CD4-positive, alpha-beta T cell treated with Interleukin-21 for 1 hour (primary cell): ENCODE measurements at regions not wholly inside any gene's neighbourhood (a gene's known extent, or its start where the extent isn't known, plus 50 kb on each side); places are given as distances from the start of the nearest gene placed in this dataset.
"Not testable (repeated sequence)": the region's sequence is repeated elsewhere in the genome, so short reads cannot be mapped to it uniquely, and the experiment has no call there.

Source experiments
- DNase-seq: peaks from one replicate; pipeline ENCODE4 v3.0.0-alpha.2; 2020

DNA sequence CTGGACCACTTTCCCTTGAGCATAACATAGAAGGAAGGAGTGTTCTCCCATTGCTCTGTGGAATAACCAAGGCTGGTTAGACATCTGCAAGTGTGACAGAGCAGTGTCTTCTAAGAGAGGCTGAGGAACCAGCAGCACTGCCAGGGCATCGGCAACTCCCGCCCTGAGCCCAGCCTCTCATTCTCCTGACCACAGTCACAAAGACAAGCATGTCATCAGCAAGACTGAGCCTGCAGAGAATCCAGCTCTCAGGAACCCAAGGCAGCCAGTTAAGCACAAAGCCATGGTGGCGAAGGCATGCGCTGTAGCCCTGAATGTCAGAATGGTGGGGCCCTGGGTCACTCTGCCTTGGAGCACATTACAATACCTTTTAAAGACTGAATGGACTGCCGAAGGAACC is 253.9 kb downstream of the AGTPBP1 start:
- no peak for DNase-seq

DNA sequence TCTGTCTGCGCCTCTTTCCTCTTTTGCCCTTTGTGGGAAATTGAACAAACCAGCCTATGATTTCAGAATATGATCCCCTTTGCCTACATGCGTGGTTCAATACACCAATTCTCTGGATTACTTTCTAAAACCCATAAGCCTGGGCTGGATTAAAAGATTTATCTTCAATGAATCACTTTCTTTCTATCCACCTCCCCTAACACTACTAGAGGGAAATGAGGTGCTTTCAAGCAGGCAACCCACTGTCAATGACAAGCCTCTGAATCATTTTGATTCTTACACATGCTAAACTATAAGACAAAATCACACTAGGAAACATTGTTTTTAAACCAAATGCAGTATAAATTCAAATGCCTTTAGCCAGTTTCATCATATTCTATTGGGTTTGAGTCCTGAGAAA is 257.5 kb downstream of the AGTPBP1 start:
- no peak for DNase-seq

DNA sequence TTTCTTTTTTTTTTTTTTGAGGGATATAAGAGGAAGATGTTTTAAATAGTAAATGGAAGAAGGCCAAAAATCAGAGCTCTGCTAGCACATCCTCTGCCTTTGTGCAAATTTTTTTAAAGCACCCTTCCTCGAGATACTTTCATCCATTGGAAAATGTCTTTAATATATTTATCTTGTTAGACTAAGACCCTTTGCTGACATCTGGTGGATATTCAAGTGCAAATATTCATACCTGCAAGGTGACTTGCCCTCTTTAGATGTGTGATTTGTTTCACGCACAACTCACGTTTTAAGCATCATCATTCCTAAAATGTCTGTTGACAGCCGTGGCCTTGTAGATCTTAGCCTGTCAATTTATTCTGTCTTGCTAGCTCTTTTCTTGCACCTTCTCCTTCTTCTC is 258.5 kb downstream of the AGTPBP1 start:
- DNase-seq, result no peak

DNA sequence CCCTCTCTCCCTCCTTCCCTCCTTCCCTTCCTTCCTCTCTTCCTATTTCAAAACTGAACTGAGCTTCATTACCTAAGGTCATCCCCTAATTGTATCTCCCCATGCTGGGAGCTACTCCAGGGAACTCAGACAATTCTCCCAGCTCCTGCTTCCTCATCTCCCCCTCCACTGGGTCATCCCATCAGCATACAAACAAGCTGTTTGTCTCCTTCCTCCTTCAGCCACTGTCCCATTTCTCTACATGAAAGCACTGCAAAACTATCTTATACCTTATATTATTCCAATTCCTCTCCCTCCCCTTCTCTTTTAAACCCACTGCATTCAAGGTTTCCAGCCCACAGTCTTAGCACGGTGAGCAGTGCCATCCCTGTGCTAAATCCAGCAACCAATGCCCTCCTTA is 262.4 kb downstream of the AGTPBP1 start:
- DNase-seq, result no peak

DNA sequence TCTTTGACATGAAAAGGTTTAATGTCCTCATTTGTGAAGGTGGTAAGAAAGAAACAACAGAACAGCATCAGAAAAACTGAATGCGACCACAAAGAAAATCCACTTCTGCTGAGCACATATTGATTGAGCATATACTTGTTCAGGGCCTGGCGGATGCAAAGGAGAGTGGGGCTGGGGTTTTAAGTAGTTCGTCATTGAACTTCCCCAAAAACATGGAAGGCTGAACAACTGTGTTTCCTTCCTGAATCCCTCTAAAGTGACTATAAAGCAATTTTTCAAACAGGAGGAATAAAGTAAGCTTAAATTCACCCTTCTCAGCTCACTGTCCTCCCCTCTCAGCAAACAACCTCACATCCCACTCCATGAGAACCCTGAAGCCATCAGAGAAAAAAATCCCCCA is 262.9 kb downstream of the AGTPBP1 start:
- no peak for DNase-seq

DNA sequence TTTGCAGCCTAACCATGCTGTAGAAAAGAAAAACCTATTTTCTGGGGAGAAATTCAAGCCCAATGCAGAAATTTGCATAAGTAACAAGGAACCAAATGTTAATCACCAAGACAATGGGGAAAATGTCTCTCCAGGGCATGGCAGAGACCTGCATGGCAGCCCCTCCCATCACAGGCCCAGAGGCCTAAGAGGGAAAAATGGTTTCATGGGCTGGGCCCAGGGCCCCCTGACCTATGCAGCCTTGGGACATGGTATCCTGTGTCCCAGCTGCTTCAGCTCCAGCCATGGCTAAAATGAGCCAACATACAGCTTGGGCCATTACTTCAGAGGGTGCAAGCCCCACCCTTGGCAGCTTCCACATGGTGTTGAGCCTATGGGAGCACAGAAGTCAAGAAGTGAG is 266.9 kb downstream of the AGTPBP1 start:
- DNase-seq, result not testable (repeated sequence)

DNA sequence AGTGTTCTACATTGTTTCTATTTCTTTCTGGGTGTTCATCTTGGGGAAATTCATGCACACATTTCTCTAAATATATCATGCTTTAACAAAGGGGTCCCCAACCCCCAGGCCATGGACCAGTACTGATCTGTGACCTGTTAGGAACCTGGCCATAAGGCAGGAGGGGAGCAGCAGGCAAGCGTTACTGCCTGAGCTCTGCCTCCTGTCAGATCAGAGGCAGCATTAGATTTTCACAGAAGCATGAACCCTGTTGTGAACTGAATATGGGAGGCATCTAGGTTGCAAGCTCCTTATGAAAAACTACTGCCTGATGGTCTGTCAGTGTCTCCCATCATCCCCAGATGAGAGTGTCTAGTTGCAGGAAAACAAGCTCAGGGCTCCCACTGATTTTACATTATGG is 270.0 kb downstream of the AGTPBP1 start:
- DNase-seq, result no peak

DNA sequence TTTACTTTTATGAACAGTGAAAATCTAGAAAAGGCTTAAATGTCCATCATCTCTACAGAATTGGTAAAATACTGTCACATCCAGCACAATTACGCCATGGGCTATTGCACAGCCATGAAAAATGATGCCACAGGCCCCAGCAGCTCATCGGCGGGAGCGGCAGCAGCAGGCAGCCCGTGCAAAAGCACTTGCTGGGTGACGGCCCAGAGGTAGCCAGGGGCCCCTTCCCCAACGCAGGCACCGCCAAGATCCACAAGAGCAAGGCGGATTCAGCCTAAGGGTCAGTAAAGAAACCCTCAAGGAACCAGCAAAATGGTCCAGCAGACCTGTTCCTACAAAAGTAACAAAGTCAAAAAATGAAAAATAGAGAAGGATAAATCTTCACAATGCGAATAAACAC is 272.7 kb downstream of the AGTPBP1 start:
- no peak for DNase-seq

DNA sequence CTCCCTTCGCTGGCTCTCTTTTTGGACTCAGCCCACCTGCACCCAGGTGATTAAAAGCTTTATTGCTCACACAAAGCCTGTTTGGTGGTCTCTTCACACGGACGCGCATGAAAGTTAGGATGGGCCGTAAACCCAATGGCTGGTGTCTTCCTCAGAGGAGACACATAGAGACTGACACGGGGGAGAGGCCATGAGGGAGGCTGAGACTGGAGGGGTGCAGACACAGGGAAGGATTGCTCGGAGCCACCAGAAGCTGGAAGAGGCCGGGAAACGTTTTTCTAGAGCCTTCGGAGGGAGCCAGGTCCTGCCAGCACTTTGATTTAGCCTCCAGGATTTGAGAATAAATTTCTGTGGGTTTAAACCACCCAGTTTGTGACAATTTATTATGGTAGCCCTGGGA is 274.9 kb downstream of the AGTPBP1 start:
- DNase-seq, result no peak

DNA sequence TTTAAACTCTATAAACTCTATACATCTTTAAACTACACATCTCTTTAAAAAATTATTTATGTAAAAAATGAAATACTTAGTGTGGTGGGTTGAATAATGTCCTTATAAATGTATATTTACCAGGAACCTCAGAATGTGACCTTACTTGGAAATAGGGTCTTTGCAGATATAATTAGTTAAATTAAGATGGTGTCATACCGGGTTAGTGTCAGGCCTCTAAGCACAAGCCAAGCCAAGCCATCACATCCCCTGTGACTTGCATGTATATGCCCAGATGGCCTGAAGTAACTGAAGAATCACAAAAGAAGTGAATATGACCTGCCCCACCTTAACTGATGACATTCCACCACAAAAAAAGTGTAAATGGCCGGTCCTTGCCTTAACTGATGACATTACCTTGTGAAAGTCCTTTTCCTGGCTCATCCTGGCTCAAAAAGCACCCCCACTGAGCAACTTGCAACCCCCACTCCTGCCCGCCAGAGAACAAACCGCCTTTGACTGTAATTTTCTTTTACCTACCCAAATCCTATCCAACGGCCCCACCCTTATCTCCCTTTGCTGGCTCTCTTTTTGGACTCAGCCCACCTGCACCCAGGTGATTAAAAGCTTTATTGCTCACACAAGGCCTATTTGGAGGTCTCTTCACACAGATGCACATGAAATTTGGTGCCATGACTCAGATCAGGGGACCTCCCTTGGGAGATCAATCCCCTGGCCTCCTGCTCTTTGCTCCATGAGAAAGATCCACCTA is 283.5 kb downstream of the AGTPBP1 start:
- not testable (repeated sequence) for DNase-seq

DNA sequence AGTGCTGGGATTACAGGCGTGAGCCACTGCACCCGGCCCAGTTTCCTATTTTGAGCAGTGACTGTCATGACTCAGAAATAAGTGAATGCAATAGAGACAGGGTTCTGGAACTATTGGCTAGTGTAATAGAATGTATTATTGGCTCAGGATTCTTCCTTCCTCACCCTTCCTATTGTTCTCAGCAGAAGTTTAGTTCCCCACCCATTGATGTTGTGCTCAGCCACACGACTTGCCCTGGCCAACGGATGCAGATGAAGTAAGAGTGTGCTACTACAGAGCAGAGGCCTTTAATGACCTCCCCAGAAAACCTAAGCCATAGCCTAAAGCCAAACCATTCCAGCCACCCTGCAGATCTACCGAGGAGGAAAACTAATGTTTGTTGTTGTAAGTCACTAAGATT is 287.9 kb downstream of the AGTPBP1 start:
- DNase-seq, result no peak

DNA sequence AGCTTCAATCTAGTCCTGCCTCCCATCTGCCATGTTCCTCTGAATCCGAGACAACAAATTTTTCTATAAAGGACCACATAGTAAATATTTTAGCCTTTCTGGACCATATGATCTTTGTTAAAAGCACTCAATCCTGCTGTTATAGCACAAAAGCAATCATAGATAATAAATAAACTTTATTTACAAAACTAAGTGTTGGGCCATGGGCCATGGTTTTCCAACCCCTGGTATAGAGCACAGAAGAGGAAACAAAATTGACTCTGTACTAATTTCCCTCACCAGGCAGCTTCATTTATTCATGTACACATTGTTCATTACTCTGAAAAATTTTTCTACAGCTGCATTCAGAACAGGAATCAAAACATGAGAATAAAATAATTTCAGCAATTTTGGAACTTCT is 288.9 kb downstream of the AGTPBP1 start:
- no peak for DNase-seq

DNA sequence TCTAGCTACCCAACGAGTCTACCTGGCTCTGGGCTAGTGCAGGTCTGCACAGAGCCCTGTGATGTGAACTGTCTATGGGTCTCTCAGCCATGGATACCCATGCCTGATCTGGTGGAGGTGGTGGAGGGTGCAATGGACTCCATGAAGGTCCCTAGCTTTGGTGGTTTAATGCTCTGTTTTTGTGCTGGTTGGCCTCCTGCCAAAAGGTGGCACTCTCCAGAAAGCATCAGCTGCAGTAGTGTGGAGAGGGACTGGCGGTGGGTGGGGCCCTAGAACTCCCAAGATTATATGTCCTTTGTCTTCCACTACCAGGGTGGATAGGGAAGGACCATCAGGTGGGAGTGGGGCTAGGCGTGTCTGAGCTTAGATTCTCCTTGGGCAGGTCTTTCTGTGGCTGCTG is 290.1 kb downstream of the AGTPBP1 start:
- DNase-seq, result no peak

DNA sequence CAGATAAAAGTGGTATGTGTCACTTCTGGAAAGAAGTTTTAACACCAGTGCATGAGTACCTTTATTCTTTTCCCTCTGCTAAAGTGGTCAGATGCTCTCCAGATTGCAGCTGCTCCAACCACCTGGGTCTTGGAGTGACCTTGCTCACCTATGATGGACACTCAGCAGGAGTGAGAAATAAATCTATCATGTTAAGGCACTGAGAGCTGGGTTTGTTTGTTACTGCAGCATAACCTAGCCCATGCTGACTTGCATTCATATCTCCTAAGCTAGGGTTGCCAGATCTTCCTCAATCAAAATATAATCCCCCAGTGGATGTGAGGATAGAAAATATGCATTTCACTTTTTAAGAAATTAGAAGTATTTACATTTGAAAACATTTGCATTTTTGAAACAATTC is 295.9 kb downstream of the AGTPBP1 start:
- DNase-seq, result no peak

DNA sequence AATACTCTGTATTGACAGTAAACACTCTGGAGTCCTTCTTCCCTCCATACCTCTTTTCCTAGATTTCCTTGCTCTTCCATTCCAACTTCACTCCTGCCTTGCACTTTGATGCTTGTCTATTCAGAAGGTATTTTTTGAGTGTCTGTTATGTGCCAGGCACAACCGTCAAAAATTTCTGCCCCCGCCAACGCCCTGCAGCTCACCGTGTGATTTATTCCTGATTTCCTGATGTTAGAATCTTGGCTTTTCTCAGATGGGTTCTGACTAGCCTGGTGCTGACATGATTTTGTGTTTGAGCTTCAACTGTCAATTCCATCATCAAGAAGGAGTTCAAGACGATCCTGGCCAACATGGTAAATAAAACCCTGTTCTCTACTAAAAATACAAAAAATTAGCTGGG is 297.5 kb downstream of the AGTPBP1 start:
- DNase-seq, result no peak

DNA sequence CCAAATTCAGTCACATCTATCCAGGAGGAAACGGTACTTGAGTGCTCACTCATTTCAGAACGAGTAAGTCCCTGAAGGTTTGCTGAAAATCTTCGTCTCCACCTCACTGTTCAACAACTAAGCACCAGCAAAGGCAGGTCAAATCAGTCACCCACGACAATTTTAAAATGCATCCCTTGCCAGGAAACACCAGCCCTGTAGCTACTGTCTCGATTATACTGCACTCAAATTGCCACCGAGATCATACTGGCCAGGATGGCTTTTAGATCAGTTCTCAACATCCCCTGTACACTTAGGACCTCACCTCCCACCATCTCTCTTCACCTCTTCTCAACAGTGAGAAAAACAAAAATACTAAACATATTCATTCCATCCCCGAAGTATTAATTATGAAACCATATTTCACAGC is 298.6 kb downstream of the AGTPBP1 start:
- DNase-seq, result no peak

DNA sequence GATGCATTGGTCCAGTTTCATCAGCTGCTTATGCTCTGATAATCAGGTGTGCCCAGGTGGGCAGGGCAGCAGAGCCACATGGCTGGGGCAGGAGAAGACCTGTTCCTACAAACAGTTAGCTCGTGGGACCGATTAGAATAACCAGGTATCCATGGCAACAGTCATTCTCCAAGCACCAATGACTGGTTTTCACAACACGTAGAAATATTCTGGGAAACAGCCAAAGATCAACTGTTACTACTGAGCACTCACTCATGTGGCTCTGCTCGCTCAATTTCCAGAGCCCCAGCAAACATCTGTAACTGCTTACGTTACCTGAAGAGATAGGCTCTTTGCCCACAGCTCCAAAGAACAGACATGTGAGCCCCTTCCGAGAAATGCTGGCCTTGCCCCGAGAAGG is 302.0 kb downstream of the AGTPBP1 start:
- no peak for DNase-seq

DNA sequence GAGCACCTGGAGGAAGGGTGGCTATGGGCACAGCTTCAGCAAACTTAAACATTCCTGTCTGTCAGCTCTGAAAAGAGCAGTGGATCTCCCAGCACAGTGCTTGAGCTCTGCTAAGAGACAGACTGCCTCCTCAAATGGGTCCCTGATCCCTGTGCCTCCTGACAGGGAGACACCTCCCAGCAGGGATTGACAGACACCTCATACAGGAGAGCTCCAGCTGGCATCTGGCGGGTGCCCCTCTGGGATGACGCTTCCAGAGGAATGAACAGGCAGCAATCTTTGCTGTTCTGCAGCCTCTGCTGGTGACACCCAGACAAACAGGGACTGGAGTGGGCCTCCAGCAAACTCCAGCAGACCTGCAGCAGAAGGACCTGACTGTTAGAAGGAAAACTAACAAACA is 307.8 kb downstream of the AGTPBP1 start:
- not testable (repeated sequence) for DNase-seq

DNA sequence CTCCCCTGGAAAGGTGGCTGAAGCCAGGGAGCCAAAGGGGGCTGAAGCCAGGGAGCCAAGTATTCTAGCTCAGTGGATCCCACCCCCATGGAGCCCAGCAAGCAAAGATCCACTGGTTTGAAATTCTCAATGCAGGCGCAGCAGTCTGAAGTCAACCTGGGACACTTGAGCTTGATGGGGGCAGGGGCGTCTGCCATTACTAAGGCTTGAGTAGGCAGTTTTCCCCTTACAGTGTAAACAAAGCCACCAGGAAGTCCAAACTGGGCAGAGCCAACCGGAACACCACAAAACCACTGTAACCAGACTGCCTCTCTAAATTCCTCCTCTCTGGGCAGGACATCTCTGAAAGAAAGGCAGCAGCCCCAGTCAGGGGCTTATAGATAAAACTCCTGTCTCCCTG is 308.2 kb downstream of the AGTPBP1 start:
- DNase-seq, result not testable (repeated sequence)

DNA sequence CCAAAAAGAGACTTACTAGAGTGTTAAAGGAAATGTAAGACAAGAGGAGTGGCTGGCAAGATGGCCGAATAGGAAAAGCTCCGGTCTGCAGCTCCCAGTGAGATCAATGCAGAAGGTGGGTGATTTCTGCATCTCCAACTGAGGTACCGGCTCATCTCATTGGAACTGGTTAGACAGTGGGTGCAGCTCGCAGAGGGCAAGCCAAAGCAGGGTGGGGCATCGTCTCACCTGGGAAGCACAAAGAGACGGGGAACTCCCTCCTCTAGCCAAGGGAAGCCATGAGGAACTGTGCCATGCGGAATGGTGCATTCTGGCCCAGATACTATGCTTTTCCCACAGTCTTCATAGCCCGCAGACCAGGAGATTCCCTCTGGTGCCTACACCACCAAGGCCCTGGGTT is 308.7 kb downstream of the AGTPBP1 start:
- no peak for DNase-seq

DNA sequence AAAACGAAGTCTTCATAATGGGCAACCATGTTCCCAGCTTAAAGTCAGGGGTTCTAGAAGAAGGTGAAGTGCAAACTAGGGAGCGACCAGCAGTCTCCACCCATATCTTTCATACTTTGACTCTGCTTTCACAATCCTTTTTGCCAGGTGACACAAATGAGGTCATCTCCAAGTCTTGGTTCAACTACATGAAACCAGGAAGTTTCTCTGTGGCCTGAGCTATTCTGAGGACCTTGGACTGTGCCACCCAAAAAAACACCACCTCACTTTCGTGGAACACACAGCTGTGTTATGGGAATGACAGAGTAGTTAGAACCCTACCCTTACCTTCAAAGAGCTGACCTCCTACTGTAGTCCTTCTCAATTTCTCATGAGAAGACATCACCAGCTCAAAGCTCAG is 309.2 kb downstream of the AGTPBP1 start:
- no peak for DNase-seq

DNA sequence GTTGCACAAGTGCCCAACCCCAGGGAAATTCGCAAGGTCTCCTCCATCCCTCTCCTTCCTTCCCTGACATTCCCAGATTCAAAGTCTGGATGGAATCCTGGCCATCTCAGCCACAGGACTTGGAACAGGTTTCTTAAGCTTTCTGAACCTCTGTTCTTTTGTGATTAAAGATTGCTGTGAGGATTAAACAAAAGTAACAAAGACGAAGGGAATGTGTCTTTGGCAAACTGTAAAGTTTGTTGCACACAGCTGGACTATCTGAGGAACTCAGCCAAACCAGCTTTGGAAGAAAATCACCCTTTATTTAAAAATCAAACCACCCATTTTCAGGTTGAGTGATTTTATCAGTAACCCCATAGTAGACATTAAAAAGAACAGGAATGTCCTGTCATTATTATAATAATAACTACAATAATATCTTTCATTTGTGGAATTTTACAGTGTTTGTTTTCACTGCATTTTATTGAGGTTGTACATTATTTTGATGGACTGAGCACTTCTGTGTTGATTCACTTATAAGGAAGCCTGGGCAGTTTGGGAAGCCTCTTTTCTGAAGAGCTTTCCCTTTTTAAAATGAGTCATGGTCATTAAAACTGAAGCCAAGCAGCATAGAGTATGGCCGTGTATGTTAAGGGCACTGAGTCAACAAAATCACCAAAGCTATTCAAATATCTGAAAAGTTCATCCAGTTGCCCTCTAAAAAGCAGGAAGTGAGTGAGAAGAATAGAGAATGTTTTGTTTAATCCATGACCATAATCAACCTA is 310.2 kb downstream of the AGTPBP1 start:
- DNase-seq, result no peak

DNA sequence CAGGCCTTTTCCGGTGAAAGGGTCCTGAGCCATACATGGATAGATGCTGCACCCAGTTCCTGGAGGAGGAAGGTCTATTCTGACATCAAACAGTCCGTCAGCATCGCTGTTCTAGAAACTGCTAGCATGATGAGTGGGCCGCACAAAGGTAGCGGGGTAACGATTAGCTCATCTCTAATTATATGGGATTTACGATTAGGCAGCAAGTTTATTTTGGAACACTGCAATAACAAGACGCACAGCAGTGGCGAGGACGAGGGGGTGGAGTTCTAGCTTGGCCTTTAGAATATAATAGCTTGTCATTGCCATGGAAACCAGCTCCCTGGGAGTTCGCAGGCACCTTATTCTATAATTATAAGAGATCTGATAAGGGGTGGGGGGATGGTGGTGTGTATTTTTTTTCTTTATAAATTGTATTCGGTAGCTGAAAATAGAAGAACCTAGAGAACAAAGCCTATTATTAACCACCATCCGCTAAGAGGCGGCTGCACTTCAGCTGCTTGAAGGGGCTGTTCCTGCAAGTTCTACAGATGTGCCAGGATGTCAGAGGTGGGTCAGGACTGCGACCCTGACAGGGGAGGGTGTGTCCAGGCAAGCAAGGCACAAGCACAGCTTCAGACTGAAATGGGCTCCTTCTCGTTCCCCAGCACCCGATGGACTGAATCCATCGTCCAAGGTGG is 311.0 kb downstream of the AGTPBP1 start:
- DNase-seq, result no peak

DNA sequence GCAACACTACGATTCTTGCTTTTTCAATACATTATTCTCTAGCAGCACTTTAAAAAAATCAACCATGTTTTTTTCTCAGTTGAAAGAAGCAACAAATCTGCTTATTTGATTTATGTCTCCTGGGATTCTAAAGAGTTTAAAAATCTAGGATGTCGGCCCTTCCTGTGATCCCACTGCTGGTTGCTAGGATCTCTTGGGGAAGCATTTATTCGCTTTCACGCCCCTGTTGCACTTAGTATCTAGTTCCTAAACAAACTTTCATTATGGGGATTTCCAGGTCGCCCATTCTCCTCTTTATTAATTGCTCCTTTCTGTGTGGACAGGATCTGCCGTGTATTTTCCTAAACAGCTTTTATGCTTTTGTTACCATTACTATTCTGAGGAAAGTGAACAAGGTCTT is 313.5 kb downstream of the AGTPBP1 start:
- no peak for DNase-seq
